A673 (cell line): ENCODE measurements at regions not wholly inside any gene's neighbourhood (a gene's known extent, or its start where the extent isn't known, plus 50 kb on each side); places are given as distances from the start of the nearest gene placed in this dataset.

ENCODE experiments used
- BruUV-seq: library from RNA; stranded (reverse); fragments of 400-500 nt; replicated peaks from 2 replicates; lab custom pipeline; 2021; lab: Mats Ljungman, UMichigan
- CTCF ChIA-PET: fragments of 300-600 bp; sonication (Branson Sonifier 250); formaldehyde crosslinking; loops from one replicate; lab custom pipeline; 2022; ENCODE audit warnings: antibody characterized with exemption; lab: Charles Lee
- POLR2A ChIA-PET: fragments of 300-600 bp; sonication (Branson Sonifier 250); formaldehyde crosslinking; loops from one replicate; lab custom pipeline; 2022; ENCODE audit warnings: antibody characterized with exemption; ENCODE audit not compliant: low non-redundant PET; lab: Charles Lee
- DNase-seq: peaks from one replicate; pipeline ENCODE4 v3.0.0-alpha.2; 2015; ENCODE audit warnings: low spot score
- H3K27ac ChIP-seq: fragments of 200-600 bp; sonication (generic); 2 replicates; pipeline ENCODE4 v1.5.1; 2016; ENCODE audit warnings: mixed run types, low read depth, mild to moderate bottlenecking, mixed read lengths, antibody characterized with exemption, low read length; ENCODE audit not compliant: poor library complexity, severe bottlenecking
- H3K27me3 ChIP-seq: fragments of 200-600 bp; sonication (generic); replicated peaks from 2 replicates; pipeline ENCODE4 v1.6.1; 2017; ENCODE audit warnings: mixed run types, low read depth, mild to moderate bottlenecking, mixed read lengths, antibody characterized with exemption, low read length; ENCODE audit not compliant: insufficient read depth, poor library complexity
- H3K36me3 ChIP-seq: fragments of 200-600 bp; sonication (generic); 2 replicates; pipeline ENCODE4 v1.6.1; 2016; ENCODE audit warnings: mixed run types, mild to moderate bottlenecking, mixed read lengths, antibody characterized with exemption, low read length; ENCODE audit not compliant: insufficient read depth, poor library complexity, severe bottlenecking
- H3K4me1 ChIP-seq: fragments of 200-600 bp; sonication (generic); 2 replicates; pipeline ENCODE4 v1.6.1; 2017; ENCODE audit warnings: mixed run types, mild to moderate bottlenecking, mixed read lengths, antibody characterized with exemption, low read length; ENCODE audit not compliant: insufficient read depth, poor library complexity, severe bottlenecking
- H3K4me3 ChIP-seq: fragments of 200-600 bp; sonication (generic); 2 replicates; pipeline ENCODE4 v1.5.1; 2016; ENCODE audit warnings: low read depth, mixed run types, mild to moderate bottlenecking, mixed read lengths, low read length; ENCODE audit not compliant: poor library complexity, severe bottlenecking
- H3K9me3 ChIP-seq: fragments of 200-600 bp; sonication (generic); 2 replicates; pipeline ENCODE4 v1.6.1; 2016; ENCODE audit warnings: mixed run types, low read depth, mild to moderate bottlenecking, mixed read lengths, antibody characterized with exemption, low read length; ENCODE audit not compliant: poor library complexity, severe bottlenecking
- CTCF ChIP-seq: fragments of 300-800, 200-600 bp; sonication (generic); conservative IDR thresholded peaks from 2 replicates; pipeline ENCODE4 v1.5.1; 2017; ENCODE audit warnings: low read depth, mild to moderate bottlenecking, antibody characterized with exemption, low read length, moderate library complexity, mixed read lengths
- EZH2 ChIP-seq: fragments of 200-600 bp; sonication (generic); IDR thresholded peaks from 2 replicates; pipeline ENCODE4 v1.6.1; 2017; ENCODE audit warnings: borderline replicate concordance, low read depth, mild to moderate bottlenecking, mixed read lengths, antibody characterized with exemption, low read length; ENCODE audit not compliant: poor library complexity, severe bottlenecking
- intact Hi-C: fragments of 100-400 bp; cut with micrococcal nuclease; formaldehyde crosslinking; loops from one replicate; pipeline ENCODE4 v1.10.0; 2022; ENCODE audit not compliant: unreplicated experiment

GRCh38 chr3:168807448-168807847, 711.7 kb upstream of the GOLIM4 start:
- ChIA-PET POLR2A (no interaction called here), CTCF (no interaction called here)
- H3K4me1 ChIP-seq, result no peaks in the 10 kb centered on the region
- intact Hi-C loops, result no loop called here
- H3K36me3 ChIP-seq, result no peaks in the 10 kb centered on the region
- H3K9me3 ChIP-seq, result no peaks in the 10 kb centered on the region
- peaks cover 10% of the 10 kb centered on the region for H3K27me3 ChIP-seq
- TF ChIP-seq CTCF (no peak), EZH2 (no peak)
- no peak overlapping the region for H3K4me3 ChIP-seq
- DNase-seq, result peak; percentile 26
- no peak overlapping the region for H3K27ac ChIP-seq
- BruUV-seq, result no TSS peak

GRCh38 chr3:168806871-168807270, 711.1 kb upstream of the GOLIM4 start:
- Histone ChIP-seq H3K4me1 (no peaks in the 10 kb centered on the region), H3K4me3 (no peak overlapping the region), H3K9me3 (no peaks in the 10 kb centered on the region), H3K27ac (no peak overlapping the region), H3K36me3 (no peaks in the 10 kb centered on the region), H3K27me3 (peaks cover 10% of the 10 kb centered on the region)
- intact Hi-C loops, result no loop called here
- TF ChIP-seq CTCF (no peak), EZH2 (no peak)
- BruUV-seq, result no TSS peak
- CTCF ChIA-PET, result no interaction called here
- POLR2A ChIA-PET, result no interaction called here
- no peak for DNase-seq

GRCh38 chr3:168803536-168803935, 707.8 kb upstream of the GOLIM4 start:
- Histone ChIP-seq H3K27me3 (peaks cover 10% of the 10 kb centered on the region), H3K4me1 (no peaks in the 10 kb centered on the region), H3K4me3 (no peak overlapping the region), H3K27ac (no peak overlapping the region), H3K9me3 (no peaks in the 10 kb centered on the region), H3K36me3 (no peaks in the 10 kb centered on the region)
- BruUV-seq, result no TSS peak
- CTCF ChIA-PET, result no interaction called here
- POLR2A ChIA-PET, result no interaction called here
- TF ChIP-seq CTCF (no peak), EZH2 (no peak)
- intact Hi-C loops, result no loop called here
- no peak for DNase-seq
